ENCODE measurements at regions not wholly inside any gene's neighbourhood (a gene's known extent, or its start where the extent isn't known, plus 50 kb on each side); places are given as distances from the start of the nearest gene placed in this dataset.
"Not testable (repeated sequence)": the region's sequence is repeated elsewhere in the genome, so short reads cannot be mapped to it uniquely, and the experiment has no call there.

DNA sequence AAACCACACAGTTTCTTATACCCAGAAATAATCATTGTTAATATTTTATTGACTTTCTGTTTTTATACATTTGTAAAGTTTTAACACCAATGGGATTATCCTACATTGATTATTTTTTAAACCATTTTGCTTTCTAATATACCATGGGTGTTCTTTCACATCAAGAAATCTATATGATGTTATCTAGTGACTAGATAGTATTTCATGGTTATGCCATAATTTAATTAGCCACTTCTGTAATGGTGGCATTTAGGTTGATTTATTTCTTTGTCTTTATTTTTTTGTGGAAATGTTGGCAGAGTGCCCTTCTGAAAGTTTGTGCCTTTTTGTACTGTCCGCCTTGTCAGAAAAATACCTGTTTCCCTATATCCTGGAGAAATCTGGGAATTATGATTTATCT lies 193.3 kb downstream of the CEP135 start:
- H3K36me3 ChIP-seq = no peaks in the 10 kb centered on the region
- H3K27me3 ChIP-seq = no peaks in the 10 kb centered on the region
- DNase-seq (ENCODE audit: low spot score in 2 of 2) = no peak
- no peak for TF ChIP-seq POLR2AphosphoS5 (IDR thresholded peaks at IDR 0.05)
- TF ChIP-seq CTCF (IDR thresholded peaks at IDR 0.05) = no peak
- no peak for TF ChIP-seq POLR2A (IDR thresholded peaks at IDR 0.05)
- intact Hi-C loops (cut with DNase I; ENCODE audit: low total_unique reads) = no loop called here
- H3K27ac ChIP-seq = no peak overlapping the region
- H3K9me3 ChIP-seq = no peaks in the 10 kb centered on the region
- no peak overlapping the region for H3K4me3 ChIP-seq
- H3K4me1 ChIP-seq = no peaks in the 10 kb centered on the region

DNA sequence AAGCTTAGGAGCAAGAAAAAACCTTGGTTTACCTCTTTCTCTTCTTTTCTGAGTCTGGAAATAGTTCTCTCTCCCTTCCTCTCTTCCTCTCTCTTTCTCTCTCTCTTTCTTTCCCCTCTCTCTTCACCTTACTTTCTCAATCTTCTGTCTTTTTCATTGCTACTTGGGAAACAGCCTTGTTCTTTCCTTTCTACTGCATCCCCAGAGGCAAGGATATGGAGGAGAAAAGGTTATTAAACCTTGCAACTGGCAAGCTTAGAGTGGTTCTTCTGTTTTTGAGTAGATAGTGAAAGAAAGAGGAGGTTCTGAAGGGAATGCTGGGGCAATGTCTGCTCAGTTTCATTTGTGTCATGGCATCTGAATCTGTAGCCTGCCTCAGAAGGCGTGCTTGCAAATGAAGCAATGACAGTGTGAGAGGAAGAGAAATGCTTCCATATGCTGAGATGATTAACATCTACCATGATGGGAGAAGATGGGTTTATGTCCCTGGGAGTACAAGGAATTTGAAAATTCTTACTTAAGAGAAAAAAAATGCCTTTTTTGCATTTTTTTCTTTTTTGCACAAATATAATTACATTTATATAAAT lies 190.6 kb downstream of the CEP135 start:
- Histone ChIP-seq H3K27me3 (no peaks in the 10 kb centered on the region), H3K4me3 (no peak overlapping the region), H3K27ac (no peak overlapping the region), H3K36me3 (no peaks in the 10 kb centered on the region), H3K9me3 (no peaks in the 10 kb centered on the region), H3K4me1 (no peaks in the 10 kb centered on the region)
- DNase-seq (ENCODE audit: low spot score in 2 of 2) = no peak
- TF ChIP-seq CTCF (IDR thresholded peaks at IDR 0.05) (no peak), POLR2AphosphoS5 (IDR thresholded peaks at IDR 0.05) (no peak), POLR2A (IDR thresholded peaks at IDR 0.05) (no peak)
- intact Hi-C loops (cut with DNase I; ENCODE audit: low total_unique reads) = no loop called here

DNA sequence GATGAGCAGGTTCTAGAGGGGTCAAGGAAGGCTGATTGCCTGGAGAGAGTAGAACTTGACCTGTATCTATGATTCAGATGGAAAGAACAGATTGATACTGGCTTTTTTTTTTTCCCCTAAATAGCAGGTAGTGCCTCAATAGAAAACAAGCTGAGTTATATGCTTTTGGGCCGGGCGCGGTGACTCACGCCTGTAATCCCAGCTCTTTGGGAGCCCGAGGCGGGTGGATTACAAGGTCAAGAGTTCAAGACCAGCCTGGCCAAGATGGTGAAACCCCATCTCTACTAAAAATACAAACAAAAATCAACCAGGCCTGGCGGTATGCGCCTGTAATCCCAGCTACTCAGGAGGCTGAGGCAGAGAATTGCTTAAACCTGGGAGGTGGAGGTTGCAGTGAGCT lies 186.1 kb downstream of the CEP135 start:
- H3K27ac ChIP-seq; H3K4me1 ChIP-seq; intact Hi-C loops (cut with DNase I; ENCODE audit: low total_unique reads); DNase-seq (ENCODE audit: low spot score in 2 of 2); H3K36me3 ChIP-seq; H3K4me3 ChIP-seq; H3K9me3 ChIP-seq; H3K27me3 ChIP-seq: not testable (repeated sequence)

GRCh38 chr4:56134266-56134665 lies 185.5 kb downstream of the CEP135 start:
- TF ChIP-seq POLR2AphosphoS5 (IDR thresholded peaks at IDR 0.05) (no peak), POLR2A (IDR thresholded peaks at IDR 0.05) (no peak), CTCF (IDR thresholded peaks at IDR 0.05) (no peak)

DNA sequence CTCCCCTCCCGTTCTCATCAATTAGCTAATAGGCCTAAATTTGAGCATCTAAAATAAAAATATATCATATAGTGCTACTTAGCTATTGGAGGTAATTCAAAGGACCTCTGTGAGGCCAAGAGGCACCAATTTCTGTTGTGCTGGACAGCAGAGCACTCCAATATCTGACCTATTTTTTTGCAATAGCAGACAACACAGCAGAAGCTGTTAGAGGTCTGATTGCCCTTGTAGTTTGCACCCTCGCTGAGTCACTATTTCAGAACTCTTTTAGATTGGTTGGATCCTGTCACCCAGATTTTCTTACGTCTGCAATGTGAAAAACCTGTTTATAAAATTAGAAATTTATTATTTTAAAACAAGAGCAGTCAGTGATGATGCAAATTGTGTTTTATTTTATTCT lies 184.1 kb downstream of the CEP135 start:
- Histone ChIP-seq H3K27ac (no peak overlapping the region), H3K9me3 (no peaks in the 10 kb centered on the region), H3K36me3 (no peaks in the 10 kb centered on the region), H3K4me1 (no peaks in the 10 kb centered on the region), H3K4me3 (no peak overlapping the region), H3K27me3 (no peaks in the 10 kb centered on the region)
- DNase-seq (ENCODE audit: low spot score in 2 of 2) = no peak
- intact Hi-C loops (cut with DNase I; ENCODE audit: low total_unique reads) = no loop called here
- no peak for TF ChIP-seq POLR2A (IDR thresholded peaks at IDR 0.05)
- TF ChIP-seq CTCF (IDR thresholded peaks at IDR 0.05) = no peak
- TF ChIP-seq POLR2AphosphoS5 (IDR thresholded peaks at IDR 0.05) = no peak

More at GRCh38 chr4:56134266-56134665, 185.5 kb downstream of the CEP135 start:
- Histone ChIP-seq H3K4me3 (no peak overlapping the region), H3K36me3 (no peaks in the 10 kb centered on the region), H3K27me3 (no peaks in the 10 kb centered on the region), H3K4me1 (no peaks in the 10 kb centered on the region), H3K9me3 (no peaks in the 10 kb centered on the region), H3K27ac (no peak overlapping the region)
- no peak for DNase-seq (ENCODE audit: low spot score in 2 of 2)
- intact Hi-C loops (cut with DNase I; ENCODE audit: low total_unique reads) = no loop called here

DNA sequence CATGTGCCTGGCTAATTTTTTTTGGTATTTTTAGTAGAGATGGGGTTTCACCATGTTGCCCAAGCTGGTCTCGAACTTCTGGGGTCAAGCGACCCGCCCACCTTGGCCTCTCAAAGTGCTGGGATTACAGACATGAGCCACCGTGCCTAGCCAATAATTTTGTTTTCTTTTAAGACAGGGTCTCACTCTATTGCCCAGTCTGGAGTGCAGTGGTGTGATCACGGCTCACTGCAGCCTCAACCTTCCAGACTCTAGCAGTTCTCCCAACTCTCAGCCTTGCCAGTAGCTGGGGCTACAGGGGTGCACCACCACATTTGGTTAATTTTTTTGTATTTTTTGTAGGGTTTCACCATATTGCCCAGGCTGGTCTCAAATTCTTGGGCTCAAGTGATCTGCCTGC lies 183.4 kb downstream of the CEP135 start:
- H3K9me3 ChIP-seq; intact Hi-C loops (cut with DNase I; ENCODE audit: low total_unique reads); DNase-seq (ENCODE audit: low spot score in 2 of 2); H3K4me1 ChIP-seq; H3K36me3 ChIP-seq; H3K4me3 ChIP-seq; H3K27ac ChIP-seq; H3K27me3 ChIP-seq: not testable (repeated sequence)
